PFSK-1 (cell line): ENCODE measurements at regions not wholly inside any gene's neighbourhood (a gene's known extent, or its start where the extent isn't known, plus 50 kb on each side); places are given as distances from the start of the nearest gene placed in this dataset.

ENCODE experiments used
- FOXP2 ChIP-seq: optimal IDR thresholded peaks from 2 replicates; pipeline ENCODE3; 2011; ENCODE audit warnings: borderline replicate concordance, control low read depth, inconsistent platforms; ENCODE audit not compliant: insufficient read depth; ENCODE audit errors: extremely low read length, extremely low read depth
- POLR2AphosphoS5 ChIP-seq: IDR thresholded peaks from 2 replicates; pipeline ENCODE4 v1.6.1; 2012; ENCODE audit warnings: low read depth, mild to moderate bottlenecking, control low read depth, low read length, moderate library complexity
- REST ChIP-seq, 2 experiments: IDR thresholded peaks; 2 replicates each; pipeline versions ENCODE4 v1.6.1 to v1.8.0; 2011 to 2012; ENCODE audit warnings: low read depth in 2 of 2, low read length in 2 of 2, control low read depth in 1 of 2, inconsistent platforms in 1 of 2, mild to moderate bottlenecking in 1 of 2, moderate library complexity in 1 of 2; ENCODE audit not compliant: insufficient read depth in 1 of 2
- SIN3A ChIP-seq: IDR thresholded peaks from 2 replicates; pipeline ENCODE4 v1.6.1; 2012; ENCODE audit warnings: mild to moderate bottlenecking, low read length, moderate library complexity, borderline replicate concordance; ENCODE audit not compliant: insufficient read depth
- TAF1 ChIP-seq: IDR thresholded peaks from 2 replicates; pipeline ENCODE4 v1.6.1; 2012; ENCODE audit warnings: low read length, control low read depth, borderline replicate concordance; ENCODE audit not compliant: insufficient read depth

- no peak for TF ChIP-seq REST (IDR thresholded peaks at IDR 0.05; ENCODE audit: insufficient read depth in 1 of 2, low read depth in 2 of 2, low read length in 2 of 2)
- no peak for TF ChIP-seq SIN3A
- no peak for TF ChIP-seq TAF1
- TF ChIP-seq POLR2AphosphoS5, result no peak
- no peak for TF ChIP-seq FOXP2
Measured at GRCh38 chr3:148175214-148175613, 522.5 kb upstream of the AGTR1 start.

- TF ChIP-seq POLR2AphosphoS5 (no peak), TAF1 (peak; percentile 25; the same call in 1 of the 2 replicates), SIN3A (no peak)
Measured at GRCh38 chr3:148178503-148178902, 519.2 kb upstream of the AGTR1 start.

DNA sequence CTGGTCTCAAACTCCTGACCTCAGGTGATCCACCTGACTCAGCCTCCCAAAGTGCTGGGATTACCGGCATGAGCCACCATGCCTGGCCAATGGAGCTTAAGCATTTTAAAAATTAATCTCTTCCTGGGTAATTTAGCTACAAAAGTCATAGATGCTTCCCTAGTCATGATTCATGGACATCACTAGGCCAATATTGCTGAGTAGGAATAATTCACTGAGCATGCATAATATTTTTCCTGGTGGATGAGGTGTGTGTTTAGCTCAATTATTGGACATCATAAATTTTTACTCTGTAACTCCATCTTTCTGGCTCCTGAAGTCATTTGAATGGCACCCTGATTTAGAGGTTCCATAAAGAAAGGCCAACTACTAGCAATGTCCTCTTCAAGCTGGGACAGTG lies 512.9 kb upstream of the AGTR1 start:
- TF ChIP-seq FOXP2 (no peak), TAF1 (no peak), REST (IDR thresholded peaks at IDR 0.05; ENCODE audit: insufficient read depth in 1 of 2, low read depth in 2 of 2, low read length in 2 of 2) (no peak), SIN3A (no peak)

DNA sequence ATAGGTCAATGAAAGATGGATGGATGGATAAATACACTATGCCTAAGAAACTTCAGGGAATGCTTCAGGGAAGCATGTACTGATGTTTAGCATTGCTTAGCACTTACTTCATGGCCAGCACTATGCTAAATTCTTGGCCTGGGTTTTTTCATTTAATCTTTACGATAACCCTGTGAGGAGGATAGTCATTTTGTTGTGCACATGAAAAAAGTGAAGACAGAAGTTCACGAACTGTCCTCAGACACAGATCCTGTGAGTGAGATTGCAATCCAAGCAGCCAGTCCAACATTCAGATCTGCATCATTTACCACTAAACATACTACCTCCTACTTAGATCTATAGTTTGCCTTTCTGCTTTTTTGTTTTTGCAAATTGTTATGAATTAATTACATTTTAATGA lies 510.8 kb upstream of the AGTR1 start:
- no peak for TF ChIP-seq SIN3A
- no peak for TF ChIP-seq FOXP2
- no peak for TF ChIP-seq TAF1

DNA sequence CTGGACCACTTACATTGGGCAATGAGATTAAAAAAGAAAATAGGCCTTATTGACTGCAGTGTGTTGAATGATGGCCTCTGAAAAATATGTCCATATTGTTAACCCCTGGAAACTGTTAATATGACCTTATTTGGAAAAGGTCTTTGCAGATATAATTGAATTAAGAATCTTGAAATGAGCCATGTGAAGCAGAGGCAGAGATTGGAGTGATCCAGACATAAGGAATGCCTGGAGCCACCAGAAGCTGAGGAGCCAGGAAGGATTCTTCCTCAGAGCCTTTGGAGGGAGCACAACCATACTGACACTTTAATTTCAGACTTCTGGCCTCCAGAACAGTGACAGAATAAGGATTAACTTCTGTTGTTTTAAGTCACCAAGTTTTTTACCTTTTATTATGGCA lies 510.4 kb upstream of the AGTR1 start:
- TF ChIP-seq REST (IDR thresholded peaks at IDR 0.05; ENCODE audit: insufficient read depth in 1 of 2, low read depth in 2 of 2, low read length in 2 of 2), result no peak
- no peak for TF ChIP-seq TAF1
- TF ChIP-seq FOXP2, result no peak
- no peak for TF ChIP-seq POLR2AphosphoS5
- TF ChIP-seq SIN3A, result no peak

DNA sequence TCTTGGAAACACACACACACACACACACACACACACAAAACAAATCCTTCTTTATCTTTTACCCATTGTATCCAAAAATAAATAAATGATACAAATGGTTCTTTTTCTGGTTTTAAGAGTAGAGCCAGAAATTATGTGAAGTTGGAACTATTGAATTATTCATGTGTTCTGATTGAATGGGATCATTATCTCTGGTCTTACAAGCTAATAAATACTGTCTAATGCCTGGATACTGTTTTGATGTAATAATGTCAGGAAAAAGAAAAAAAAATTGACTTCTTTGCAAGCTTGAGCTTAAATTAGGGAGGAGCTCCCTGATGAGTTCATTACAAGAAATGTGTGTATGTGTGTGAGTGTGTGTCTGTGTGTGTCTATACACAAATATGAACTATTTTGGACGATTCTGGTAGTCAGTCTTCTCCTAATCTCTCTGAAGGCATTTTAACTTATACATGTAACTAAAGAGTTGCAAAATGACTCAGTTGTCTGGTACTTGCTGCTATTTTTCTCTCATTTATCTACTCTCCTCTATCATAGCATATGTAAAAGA lies 507.2 kb upstream of the AGTR1 start:
- TF ChIP-seq POLR2AphosphoS5, result no peak
- TF ChIP-seq SIN3A, result no peak
- no peak for TF ChIP-seq FOXP2
- TF ChIP-seq REST (IDR thresholded peaks at IDR 0.05; ENCODE audit: insufficient read depth in 1 of 2, low read depth in 2 of 2, low read length in 2 of 2), result no peak
- no peak for TF ChIP-seq TAF1
